Iris pigment epithelial cell (primary cell): ENCODE measurements at regions not wholly inside any gene's neighbourhood (a gene's known extent, or its start where the extent isn't known, plus 50 kb on each side); places are given as distances from the start of the nearest gene placed in this dataset.
A peak's percentile ranks its signal among the peaks of the same experiment; 100 is the strongest.

ENCODE experiments used
- DNase-seq: peaks from one replicate; pipeline ENCODE4 v3.0.0-alpha.2; 2011; ENCODE audit warnings: low read depth

DNA sequence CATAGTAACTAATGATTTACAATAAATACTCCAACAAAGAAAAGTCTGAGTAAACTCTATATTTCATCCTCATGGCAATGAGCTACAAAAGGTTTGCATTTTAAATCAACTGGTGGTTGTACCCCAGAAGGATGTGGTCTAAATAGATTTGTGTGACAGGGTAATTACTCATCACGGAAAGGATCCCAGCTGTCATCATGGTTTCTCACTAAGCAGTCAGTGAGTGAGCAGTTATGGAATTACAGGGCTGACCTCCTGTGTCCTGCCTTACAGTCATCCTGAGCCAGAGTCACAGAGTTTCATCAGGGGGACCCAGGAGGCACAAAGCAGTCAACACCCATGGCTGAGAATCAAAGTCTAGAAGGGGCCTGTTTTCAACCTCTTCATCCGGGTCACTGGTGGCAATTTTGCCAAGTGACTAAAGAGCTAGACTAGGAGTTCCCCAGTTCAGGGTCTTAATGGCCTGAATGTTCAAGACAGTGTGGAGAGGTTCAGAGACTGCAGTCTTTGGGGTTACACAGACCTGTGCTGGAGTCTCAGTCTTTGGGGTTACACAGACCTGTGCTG lies 210.7 kb upstream of the SLC24A2 start:
- DNase-seq, result peak; percentile 93

DNA sequence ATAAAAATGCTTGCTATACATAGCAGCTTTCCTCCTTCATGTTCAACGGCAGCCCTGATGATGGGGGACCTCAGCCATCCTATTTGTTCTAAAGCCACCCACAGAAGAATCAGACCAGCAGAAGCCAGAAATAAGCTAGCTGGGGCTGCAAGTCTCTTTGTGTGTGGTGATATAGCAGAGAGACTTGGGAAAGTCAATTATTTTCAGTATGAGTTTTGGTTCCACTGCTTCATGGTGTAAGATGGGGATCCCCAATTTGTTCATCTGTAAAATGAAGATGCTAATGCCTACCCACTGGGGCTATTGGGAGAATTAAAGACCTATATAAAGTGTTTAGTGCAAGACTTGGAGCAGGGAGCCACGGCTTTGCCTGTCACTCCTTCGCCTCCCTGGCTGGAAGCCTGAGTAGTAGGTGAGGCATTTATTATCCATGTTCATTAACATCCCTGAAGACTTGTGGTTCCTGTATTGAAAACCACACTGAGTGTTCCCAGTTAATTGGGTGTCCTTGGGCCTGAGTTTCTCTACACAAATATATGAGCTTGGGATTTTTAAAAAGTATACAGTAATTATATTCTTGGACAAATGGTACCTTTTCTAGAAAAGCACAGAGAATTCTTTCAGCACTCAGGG lies 210.1 kb upstream of the SLC24A2 start:
- DNase-seq, result peak; percentile 27

DNA sequence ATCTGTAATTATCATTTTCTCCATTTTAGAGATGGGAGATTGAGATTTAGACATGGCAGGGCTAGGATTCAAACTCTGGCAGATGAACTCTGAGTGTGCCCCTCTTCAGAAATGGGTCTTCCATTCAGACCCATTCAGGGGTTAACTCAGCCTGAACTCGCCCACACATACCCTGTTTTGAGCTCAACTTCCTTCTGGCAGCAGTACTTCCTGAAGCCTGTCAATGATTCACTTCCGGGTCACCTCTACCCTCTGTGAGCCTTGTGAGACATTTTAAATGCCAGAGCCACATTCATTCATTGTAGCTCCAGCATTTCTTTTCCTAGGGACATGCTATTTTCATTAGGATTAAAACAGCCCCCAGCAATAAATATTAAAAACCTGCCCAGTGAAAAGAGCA lies 209.3 kb upstream of the SLC24A2 start:
- DNase-seq, result peak; percentile 45

DNA sequence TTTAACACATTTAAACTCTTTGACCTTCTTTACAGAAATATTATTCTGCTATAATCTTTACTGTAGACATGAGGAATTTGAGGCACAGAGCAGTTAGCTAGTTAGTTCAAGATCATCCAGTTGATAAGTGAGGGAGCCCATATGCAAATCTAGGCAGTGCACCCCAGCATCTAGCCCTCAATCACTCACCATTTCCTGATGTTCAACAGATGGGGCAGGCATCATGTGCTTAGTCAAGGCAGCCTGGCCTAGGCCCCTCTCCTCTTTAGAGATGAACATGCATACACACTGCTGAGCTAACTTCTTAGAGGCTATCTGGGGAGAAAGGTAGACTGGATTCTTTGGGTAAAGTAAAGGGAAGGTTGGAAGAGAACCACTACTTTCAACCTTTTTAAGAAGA lies 206.8 kb upstream of the SLC24A2 start:
- no peak for DNase-seq

DNA sequence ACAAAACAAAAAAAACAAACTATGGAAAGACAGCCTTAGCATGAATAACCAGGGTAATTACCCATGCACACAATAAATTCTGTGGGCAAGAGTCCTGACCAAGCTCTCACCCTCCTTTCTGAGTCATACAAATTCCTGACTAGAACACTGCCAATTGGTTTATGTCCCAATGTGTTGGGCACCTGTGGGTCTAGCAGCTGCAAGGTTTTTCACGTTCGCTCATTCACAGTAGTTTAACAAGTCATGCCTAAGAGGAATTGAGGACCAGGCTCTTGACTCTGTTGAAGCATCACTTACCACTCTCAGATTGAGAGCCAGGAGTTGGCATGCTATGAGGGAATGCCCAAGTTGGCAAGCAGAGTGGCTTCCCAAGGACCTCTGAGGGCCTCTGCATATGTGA lies 205.5 kb upstream of the SLC24A2 start:
- peak; percentile 44 for DNase-seq

DNA sequence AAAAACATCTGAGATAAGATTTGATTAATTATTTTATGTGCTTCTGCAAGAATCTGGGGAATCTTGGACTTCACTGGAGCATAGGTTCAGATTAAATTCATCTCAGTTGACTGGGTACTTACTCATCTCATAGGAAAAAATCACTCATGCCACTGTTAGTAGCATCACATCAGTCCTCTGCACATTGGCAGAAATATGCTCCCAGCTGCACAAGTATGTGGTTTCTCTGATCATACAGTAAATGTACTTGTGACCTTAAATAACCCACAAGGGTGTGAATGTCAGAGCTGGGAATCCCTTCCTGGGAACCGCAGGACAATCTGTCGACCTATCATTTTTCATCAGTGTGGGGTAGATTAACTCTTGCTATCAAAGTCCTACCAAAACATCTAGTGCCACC lies 203.7 kb upstream of the SLC24A2 start:
- DNase-seq, result peak; percentile 85

DNA sequence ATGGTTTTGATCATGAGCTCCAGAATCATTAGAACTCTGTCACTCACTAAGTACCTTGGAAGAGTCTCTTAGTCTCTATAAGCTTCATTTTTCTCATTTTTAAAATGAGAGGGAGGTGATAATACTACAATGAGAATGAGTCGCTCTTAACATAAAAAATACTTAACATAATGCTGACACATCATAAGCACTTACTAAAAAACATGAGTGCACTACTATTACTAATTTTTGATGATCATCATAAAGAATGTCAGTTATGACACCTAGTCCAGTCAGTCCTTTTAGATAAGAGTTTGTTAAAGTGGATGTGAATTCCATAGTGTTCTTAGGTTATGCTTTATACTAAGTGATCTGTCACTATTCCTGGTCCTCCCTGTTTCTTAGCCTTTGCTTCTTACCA lies 200.4 kb upstream of the SLC24A2 start:
- DNase-seq, result no peak

DNA sequence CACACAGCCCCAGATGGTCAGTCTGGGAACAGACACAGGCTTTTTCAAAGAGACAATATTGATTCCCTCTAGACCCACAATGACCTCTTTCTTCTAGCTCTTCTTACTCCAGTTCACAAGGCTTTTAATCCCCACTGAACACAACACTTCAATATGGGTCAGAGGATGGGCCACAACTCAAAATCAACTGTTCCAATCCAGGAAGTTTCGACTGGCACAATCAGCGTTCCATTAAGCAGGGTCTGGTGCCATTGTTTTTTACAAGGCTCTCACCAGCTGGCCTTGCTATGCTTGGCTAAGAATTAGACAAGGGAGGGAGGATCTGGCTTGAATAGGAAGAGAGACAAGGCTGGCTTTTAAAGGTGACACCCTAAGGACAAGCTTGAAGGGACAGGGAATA lies 199.4 kb upstream of the SLC24A2 start:
- DNase-seq, result no peak

DNA sequence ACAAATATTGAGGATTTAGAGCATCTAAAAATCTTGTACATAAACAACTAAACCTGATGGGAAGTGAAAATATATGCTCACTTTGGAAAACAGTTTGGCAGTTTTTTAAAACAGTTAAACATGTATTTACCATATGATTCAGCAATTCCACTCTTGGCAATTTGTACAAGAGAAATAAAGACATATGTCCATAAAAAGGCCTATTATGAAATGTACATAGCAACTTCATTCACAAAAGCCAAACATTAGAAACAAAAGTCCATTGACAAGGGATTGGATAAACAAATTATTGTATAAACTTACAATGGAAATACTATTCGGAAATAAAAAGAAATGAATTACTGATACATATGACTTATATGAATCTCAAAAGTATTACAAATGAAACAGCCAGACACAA lies 196.2 kb upstream of the SLC24A2 start:
- no peak for DNase-seq

DNA sequence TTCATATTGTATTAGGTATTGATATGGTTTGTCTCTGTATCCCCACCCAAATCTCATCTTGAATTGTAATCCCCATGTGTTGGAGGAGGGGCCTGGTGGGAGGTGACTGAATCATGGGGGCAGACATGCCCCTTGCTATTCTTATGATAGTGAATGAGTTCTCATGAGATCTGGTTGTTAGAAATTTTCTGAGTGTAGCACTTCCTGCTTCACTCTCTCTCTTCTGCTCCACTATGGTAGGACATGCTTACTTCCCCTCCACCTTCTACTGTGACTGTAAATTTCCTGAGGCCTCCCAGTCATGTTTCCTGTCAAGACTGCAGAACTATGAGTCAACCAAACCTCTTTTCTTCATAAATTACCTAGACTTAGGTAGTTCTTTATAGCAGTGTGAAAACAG lies 187.4 kb upstream of the SLC24A2 start:
- peak; percentile 18 for DNase-seq

DNA sequence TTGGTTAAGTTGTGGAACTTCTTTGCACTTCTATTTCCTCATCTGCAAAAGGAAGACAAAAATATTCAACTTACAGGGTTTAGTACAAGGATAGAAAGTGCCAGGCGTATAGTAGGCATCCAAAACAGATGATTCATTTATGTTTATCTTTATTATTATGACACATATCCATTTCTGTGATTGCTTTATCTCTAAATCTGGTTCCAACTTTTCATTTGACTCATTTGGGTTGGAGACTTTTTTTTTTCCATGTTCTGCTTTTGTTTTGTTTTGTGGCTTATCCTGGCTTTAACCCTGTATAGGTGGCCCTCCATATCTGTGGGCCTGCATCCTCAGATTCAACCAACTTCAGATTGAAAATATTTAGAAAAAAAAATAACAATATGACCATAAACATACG lies 186.7 kb upstream of the SLC24A2 start:
- peak; percentile 23 for DNase-seq

DNA sequence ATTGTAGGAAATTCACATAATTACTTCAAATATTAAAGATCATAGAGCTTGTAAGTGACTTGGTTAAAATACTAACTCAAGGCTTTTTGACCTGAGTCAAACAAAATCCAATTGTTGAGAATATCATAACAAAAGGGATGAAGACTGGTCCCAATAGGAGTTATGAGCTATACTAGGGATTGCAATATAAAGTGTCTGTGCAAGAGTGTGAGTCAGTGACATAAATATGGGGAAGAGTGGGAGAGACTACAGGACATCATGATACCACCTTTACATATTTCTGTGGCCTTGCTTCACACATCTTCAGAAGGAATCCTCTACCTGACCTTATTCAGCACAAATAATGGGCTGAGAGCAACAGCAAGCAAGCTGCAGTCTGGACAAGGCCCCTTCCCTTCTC lies 180.9 kb upstream of the SLC24A2 start:
- peak; percentile 24 for DNase-seq

DNA sequence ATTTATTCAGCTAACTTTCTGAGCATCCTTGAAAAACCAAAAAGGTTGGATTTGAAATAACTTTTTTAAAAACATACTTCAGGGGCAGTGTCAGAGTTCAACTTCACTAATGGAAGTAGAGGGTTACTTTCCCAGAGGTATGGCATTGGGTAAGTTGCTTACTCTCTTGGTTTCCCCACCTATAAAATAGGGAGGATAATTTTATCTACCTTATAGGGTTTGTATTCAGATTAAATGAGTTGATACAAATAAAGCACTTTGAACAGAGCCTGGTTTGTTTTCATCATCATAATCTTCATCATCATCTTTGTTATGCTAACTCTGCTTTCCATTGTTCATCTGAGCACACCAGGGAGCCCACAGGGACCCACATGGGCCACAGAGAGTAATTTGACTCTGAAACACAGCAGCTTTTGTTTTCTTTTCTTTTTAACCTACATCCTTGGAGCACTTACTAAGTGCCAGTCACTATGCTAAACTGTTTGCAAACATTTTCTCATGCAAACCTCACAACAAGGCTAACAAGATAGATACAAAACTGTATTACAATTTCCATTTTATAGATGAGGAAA lies 179.1 kb upstream of the SLC24A2 start:
- no peak for DNase-seq

DNA sequence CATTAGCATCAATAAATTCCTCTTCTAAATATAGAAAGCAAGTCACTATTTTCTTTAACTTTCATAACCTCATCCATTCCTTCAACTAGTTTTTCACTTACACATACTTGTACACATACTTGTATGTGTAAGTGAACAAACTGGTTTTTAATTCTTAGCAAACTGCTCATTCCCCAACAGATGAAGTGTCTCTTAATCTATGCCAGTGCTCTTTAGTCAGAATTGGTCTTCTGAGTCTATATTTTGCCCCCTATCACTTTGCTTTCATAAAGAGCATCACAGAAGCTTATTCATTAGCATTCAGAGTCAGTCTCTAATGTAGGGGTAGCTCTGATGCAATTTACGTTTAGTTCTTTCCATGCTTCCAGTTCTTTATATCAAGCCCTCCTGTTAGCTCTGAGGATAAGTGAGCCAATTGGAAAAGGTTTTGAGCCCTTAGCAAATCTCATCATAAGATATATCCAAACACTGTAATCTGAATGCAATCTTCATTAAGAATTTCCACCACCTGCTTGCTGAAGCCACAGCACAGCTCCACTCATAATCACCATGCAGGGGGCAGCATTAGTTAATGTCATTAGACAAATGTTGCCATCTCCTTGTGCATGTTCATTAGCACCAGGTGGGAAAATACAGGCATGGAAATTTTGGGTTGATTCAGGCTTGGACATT lies 178.5 kb upstream of the SLC24A2 start:
- DNase-seq, result no peak

DNA sequence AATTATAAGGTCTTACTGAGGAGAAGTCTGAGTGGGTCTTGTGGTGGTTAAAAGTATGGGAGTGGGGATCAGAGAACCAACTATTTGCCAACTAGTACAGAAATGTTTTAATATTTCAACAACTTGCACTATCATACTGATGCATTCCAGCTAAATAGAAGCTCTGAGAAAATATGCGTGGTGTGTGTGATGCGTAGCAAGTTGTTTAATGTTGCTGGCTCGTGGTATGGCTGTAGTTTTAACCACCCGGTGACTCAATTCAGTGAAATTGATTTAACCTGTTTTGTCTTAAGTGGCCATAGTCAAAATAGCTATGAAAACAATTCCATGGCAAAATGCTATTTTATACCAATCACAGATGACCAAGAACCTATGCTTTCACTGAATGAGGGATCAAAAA lies 176.5 kb upstream of the SLC24A2 start:
- DNase-seq, result peak; percentile 58

DNA sequence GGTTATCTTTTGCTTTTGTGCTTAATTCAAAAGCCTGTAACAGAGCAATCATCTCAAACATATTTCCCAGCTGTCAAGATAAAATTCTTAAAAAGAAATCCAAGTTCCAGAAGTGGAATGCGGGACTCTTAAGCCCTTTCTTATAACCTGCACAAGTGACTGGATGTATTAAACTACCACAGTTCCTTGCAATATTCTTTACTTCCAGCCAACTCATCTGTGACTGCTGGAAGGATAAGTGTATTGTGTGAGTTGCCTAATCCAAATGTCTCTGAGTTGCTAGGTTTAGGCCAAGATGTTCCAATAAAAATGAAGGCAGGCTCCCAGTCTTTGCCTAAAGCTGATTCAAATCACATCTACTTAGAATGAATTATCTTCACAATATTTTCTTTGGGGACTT lies 159.2 kb upstream of the SLC24A2 start:
- no peak for DNase-seq

DNA sequence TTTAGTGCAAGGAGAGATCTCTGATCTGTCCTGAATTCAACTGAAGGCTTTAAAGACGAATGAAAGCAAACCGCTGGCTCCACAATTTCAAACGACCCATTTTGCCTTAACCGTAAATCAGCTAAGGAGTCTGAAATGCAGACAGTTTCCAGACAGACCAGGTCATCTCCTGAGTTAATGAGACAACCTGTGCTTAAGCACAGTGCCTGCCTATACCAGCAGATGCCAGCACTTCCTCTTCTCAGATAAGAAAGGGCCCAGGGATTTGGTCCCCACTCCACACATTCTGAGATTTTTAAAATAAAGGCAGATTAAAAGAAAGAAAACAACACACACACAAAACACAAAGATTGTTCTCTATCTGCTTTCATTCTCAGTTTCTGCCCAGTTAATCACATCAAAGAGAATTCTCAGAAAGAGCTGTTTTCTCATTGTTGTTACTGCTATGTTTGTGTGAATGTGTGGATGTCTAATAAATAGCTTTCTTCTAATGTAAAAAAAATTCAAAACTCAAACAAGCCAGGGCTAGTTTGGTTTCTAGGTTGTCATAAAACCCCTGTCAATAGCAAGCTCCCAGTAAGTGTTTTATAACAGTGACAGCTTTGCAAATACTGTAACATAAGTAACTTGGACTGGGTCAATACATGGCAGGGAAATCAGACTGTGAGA lies 157.7 kb upstream of the SLC24A2 start:
- peak; percentile 43 for DNase-seq

DNA sequence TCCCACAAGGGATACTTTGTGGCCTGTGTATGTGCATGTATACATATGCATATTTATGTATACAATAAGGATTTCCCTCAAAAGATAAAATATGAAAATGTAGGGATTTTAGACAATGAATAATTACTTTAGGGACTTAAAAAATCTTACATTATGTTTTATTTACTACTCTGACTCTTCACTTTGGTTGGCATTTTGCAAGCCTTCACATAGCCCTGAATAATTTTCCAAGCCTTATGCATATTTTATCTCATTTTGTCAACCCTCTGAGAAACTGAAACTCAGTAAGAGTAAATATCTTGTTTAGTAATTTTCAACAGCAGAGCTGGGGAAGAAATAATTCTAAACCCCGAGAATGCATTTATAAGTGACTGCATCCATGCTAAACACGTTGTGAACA lies 153.0 kb upstream of the SLC24A2 start:
- DNase-seq, result no peak

DNA sequence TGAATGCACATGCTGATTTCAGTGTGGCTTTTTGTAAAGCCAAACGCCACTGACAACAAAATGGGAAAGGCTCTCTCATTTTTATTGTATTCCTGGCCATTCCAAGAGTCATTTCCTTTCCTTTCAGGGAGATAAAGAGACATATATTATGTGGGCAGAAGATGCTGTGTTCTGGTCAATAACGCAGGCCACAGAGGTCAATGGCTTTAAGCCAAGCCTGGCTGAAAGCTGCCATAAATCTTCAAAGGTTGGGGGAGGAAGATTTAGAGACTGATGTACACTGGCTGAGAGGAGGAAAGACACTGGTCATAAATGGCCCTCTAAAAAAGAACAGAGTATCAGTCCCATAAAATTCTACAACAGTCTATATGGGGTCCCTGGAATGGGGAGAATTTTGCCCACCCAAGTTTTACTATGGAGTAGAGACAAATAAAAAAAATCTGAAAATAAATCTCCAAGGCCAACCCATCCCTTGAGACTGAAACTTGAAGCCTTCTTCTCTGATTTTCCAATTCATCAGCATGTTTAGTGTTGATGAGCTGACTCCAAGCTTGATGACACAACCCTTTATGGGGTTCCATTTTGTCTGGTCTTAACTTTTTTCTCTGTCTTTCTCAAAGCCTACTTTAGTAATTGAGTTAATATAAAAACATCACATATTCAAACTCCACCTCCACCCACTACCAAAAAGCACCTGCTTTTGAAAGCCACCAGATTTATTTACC lies 152.1 kb upstream of the SLC24A2 start:
- DNase-seq, result no peak

DNA sequence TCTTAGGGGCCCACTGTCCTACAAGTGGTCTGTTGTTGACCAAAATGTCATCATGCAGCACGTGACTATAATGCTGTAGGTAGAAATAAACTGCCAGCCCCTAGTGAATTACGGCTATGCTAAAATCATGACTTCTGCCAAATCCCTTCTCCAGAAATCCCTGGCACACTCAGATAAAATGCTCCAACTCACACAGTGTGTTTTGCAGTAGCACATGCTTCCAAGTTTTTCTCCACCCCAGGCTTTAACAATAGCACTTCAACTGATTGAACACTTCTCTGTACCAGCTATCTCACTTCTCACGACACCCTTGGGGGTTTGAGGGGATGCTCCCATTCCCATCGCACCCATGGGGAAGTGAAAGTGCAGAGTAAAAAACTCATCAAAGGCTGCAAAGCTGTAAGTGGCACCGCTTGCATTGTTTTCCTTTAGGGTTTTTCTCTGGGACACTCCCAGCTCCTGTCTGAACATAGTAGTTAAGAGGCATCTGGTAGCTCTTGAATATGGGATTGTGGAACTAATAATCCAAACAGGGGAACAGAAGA lies 151.0 kb upstream of the SLC24A2 start:
- no peak for DNase-seq

DNA sequence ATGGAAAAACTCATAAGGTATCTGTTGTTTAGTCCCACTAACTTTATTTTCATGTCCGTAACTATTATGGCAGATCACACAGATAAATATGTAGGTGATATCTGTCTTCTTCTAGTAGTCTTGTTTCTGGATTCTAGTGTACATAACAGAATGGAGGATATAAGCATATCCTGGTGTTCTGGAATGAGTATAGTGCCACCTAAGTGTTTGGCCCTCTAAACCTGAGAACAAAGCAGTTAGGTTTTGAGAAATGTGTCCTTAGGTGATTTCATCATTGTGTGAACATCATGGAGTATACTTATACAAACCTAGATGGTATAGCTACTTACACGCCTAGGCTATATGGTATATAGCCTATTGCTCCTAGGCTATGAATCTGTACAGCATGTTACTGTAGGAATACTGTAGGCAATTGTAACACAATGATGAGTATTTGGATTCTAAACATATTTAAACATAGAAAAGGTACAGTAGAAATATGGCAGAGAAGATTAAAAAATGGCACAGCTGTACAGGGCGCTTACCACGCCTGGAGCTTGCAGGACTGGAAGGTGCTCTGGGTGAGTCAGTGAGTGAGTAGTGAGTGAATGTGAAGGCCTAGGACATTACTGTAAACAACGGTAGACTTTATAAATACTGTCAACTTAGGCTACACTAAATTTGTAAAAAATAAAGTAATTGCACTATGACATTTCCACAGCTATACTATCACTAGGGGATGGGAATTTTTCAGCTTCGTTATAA lies 150.3 kb upstream of the SLC24A2 start:
- DNase-seq, result no peak
